GM12878 (cell line): ENCODE measurements at regions not wholly inside any gene's neighbourhood (a gene's known extent, or its start where the extent isn't known, plus 50 kb on each side); places are given as distances from the start of the nearest gene placed in this dataset.

Experiments used
- ATAC-seq: fragments of 200-7000 bp; cut with Tn5 transposase; 3 replicates; pipeline ENCODE4 v1.9.1; 2020; ENCODE audit warnings: mild to moderate bottlenecking, moderate library complexity
- BruUV-seq: library from RNA; stranded (reverse); fragments of 400-500 nt; replicated peaks from 2 replicates; lab custom pipeline; 2021; lab: Mats Ljungman, UMichigan
- CTCF ChIA-PET: fragments of 300-600 bp; sonication (Branson Sonifier 250); formaldehyde crosslinking; extraction: SDS; loops from one replicate; lab custom pipeline; 2021; ENCODE audit warnings: inconsistent platforms; lab: Yijun Ruan, JAX
- POLR2A ChIA-PET: fragments of 350-600 bp; formaldehyde crosslinking; extraction: SDS; loops from one replicate; lab custom pipeline; 2021; ENCODE audit warnings: inconsistent platforms; lab: Charles Lee
- RAD21 ChIA-PET: fragments of 300-600 bp; sonication (Branson Sonifier 250); formaldehyde crosslinking; loops from one replicate; lab custom pipeline; 2023; ENCODE audit warnings: antibody characterized with exemption; ENCODE audit not compliant: unreplicated experiment; lab: Charles Lee
- SMC1A ChIA-PET: fragments of 300-600 bp; sonication (Branson Sonifier 250); formaldehyde crosslinking; loops from one replicate; lab custom pipeline; 2023; ENCODE audit not compliant: unreplicated experiment, uncharacterized antibody; lab: Charles Lee
- DNase-seq: peaks from one replicate; pipeline ENCODE4 v3.0.0-alpha.2; 2011; ENCODE audit warnings: low read depth, low spot score
- FAIRE-seq: peaks from 3 replicates; lab custom pipeline; 2011; peaks lifted over from hg19 to GRCh38; lab: Jason Lieb, UNC
- H2AFZ ChIP-seq: 2 replicates; pipeline ENCODE4 v1.6.0; 2011; ENCODE audit warnings: low read depth, low read length, control low read depth; ENCODE audit not compliant: control insufficient read depth
- H3K27ac ChIP-seq: 2 replicates; pipeline ENCODE4 v1.5.1; 2011; ENCODE audit warnings: control low read depth; ENCODE audit not compliant: control insufficient read depth, insufficient read depth
- H3K27me3 ChIP-seq, 2 experiments: replicated peaks in 1 of 2; 2 replicates each; pipeline versions ENCODE4 v1.6.0 to v1.6.1; 2011; ENCODE audit warnings: low read length in 1 of 2; ENCODE audit not compliant: control insufficient read depth in 2 of 2, insufficient read depth in 2 of 2
- H3K36me3 ChIP-seq, 2 experiments: 2 replicates each; pipeline ENCODE4 v1.5.1; 2011; ENCODE audit warnings: low read length in 1 of 2; ENCODE audit not compliant: control insufficient read depth in 2 of 2, insufficient read depth in 2 of 2
- H3K4me1 ChIP-seq: 2 replicates; pipeline ENCODE4 v1.6.1; 2011; ENCODE audit warnings: mild to moderate bottlenecking, low read length, moderate library complexity, mixed read lengths; ENCODE audit not compliant: control insufficient read depth, insufficient read depth
- H3K4me2 ChIP-seq: 2 replicates; pipeline ENCODE4 v1.6.0; 2011; ENCODE audit warnings: control low read depth; ENCODE audit not compliant: control insufficient read depth, insufficient read depth
- H3K4me3 ChIP-seq: fragments of 200-600 bp; sonication (generic); 2 replicates; pipeline ENCODE4 v1.5.1; 2016
- H3K79me2 ChIP-seq: 2 replicates; pipeline ENCODE4 v1.6.0; 2011; ENCODE audit warnings: low read length; ENCODE audit not compliant: control insufficient read depth, insufficient read depth
- H3K9ac ChIP-seq: 2 replicates; pipeline ENCODE4 v1.8.0; 2011; ENCODE audit warnings: low read length, control low read depth, mixed read lengths; ENCODE audit not compliant: control insufficient read depth, insufficient read depth
- H3K9me3 ChIP-seq: replicated peaks from 3 replicates; pipeline ENCODE4 v1.5.1; 2011; ENCODE audit warnings: mild to moderate bottlenecking, low read length; ENCODE audit not compliant: control insufficient read depth, insufficient read depth
- H4K20me1 ChIP-seq: 2 replicates; pipeline ENCODE4 v1.6.0; 2011; ENCODE audit not compliant: control insufficient read depth, insufficient read depth
- BACH1 ChIP-seq: fragments of 450-650 bp; IDR thresholded peaks from 2 replicates; pipeline ENCODE4 v1.6.1; 2017; ENCODE audit warnings: mild to moderate bottlenecking, borderline replicate concordance
- CBFB ChIP-seq: IDR thresholded peaks from 2 replicates; pipeline ENCODE4 v1.6.1; 2016; ENCODE audit warnings: antibody characterized with exemption, low read depth
- CEBPB ChIP-seq, 2 experiments: fragments of 150-350 bp in 1 of 2; IDR thresholded peaks; 2 replicates each; pipeline ENCODE4 v1.6.1; 2012 to 2014; ENCODE audit warnings: low read depth in 2 of 2, low read length in 2 of 2, borderline replicate concordance in 1 of 2, inconsistent platforms in 1 of 2
- EZH2 ChIP-seq: IDR thresholded peaks from 2 replicates; pipeline ENCODE4 v1.6.1; 2012; ENCODE audit warnings: low read depth, mild to moderate bottlenecking, control low read depth, inconsistent platforms, low read length, borderline replicate concordance; ENCODE audit not compliant: control insufficient read depth
- FOXK2 ChIP-seq: fragments of 450-650 bp; IDR thresholded peaks from 2 replicates; pipeline ENCODE4 v1.6.1; 2017; ENCODE audit warnings: mild to moderate bottlenecking, moderate library complexity
- GABPA ChIP-seq: IDR thresholded peaks from 2 replicates; pipeline ENCODE4 v1.6.1; 2014; ENCODE audit warnings: antibody characterized with exemption, low read depth, mild to moderate bottlenecking, inconsistent platforms
- IKZF2 ChIP-seq, 2 experiments: fragments of 450-650 bp; IDR thresholded peaks; 2 replicates each; pipeline ENCODE4 v1.6.1; 2017; ENCODE audit warnings: mild to moderate bottlenecking in 2 of 2, moderate library complexity in 2 of 2
- MYC ChIP-seq: IDR thresholded peaks from 2 replicates; pipeline ENCODE4 v1.6.1; 2011; ENCODE audit warnings: mild to moderate bottlenecking, low read length, moderate library complexity, inconsistent platforms; ENCODE audit not compliant: insufficient read depth, insufficient replicate concordance, insufficient read length, severe bottlenecking
- NFIC ChIP-seq: IDR thresholded peaks from 2 replicates; pipeline ENCODE4 v1.6.1; 2012; ENCODE audit warnings: low read depth, mild to moderate bottlenecking, inconsistent platforms, low read length, moderate library complexity
- POLR2AphosphoS5 ChIP-seq: IDR thresholded peaks from 2 replicates; pipeline ENCODE4 v1.6.1; 2011; ENCODE audit warnings: mild to moderate bottlenecking, low read length, inconsistent platforms
- RAD51 ChIP-seq: fragments of 450-650 bp; IDR thresholded peaks from 2 replicates; pipeline ENCODE4 v1.6.1; 2016; ENCODE audit warnings: moderate library complexity, mild to moderate bottlenecking, inconsistent platforms
- RELA ChIP-seq: fragments of 450-650 bp; IDR thresholded peaks from 2 replicates; pipeline ENCODE4 v1.8.0; 2014; ENCODE audit warnings: borderline replicate concordance; ENCODE audit not compliant: partially characterized antibody
- TCF12 ChIP-seq: IDR thresholded peaks from 2 replicates; pipeline ENCODE4 v1.6.1; 2011; ENCODE audit warnings: low read depth, mild to moderate bottlenecking, low read length
- ZBED1 ChIP-seq: IDR thresholded peaks from 2 replicates; pipeline ENCODE4 v1.6.1; 2016; ENCODE audit warnings: borderline replicate concordance
- ZNF24 ChIP-seq: fragments of 450-650 bp; IDR thresholded peaks from 2 replicates; pipeline ENCODE4 v1.6.1; 2017; ENCODE audit warnings: antibody characterized with exemption, mild to moderate bottlenecking
- ZNF622 ChIP-seq: fragments of 450-650 bp; IDR thresholded peaks from 2 replicates; pipeline ENCODE4 v1.6.1; 2017; ENCODE audit warnings: mild to moderate bottlenecking, inconsistent platforms
- WGBS: methylation state at CpG from one replicate; pipeline ENCODE4 v1.1.6; 2016; ENCODE audit warnings: low lambda C conversion rate; ENCODE audit not compliant: insufficient replicate concordance, insufficient coverage; ENCODE audit errors: missing lambda C conversion rate; 5-methylcytosine and 5-hydroxymethylcytosine counted together
- in situ Hi-C: fragments of 300-500 bp; cut with MboI; formaldehyde crosslinking; loops from 9 replicates; pipeline ENCODE4 v1.14.3; 2018; ENCODE audit warnings: mixed read lengths
- intact Hi-C: fragments of 100-400 bp; cut with micrococcal nuclease; formaldehyde crosslinking; loops from one replicate; pipeline ENCODE4 v1.14.2; 2022; ENCODE audit not compliant: unreplicated experiment
- TF ChIP-seq, protein P1 (sequence below): fragments of 450-650 bp; IDR thresholded peaks from 2 replicates; pipeline ENCODE4 v1.6.1; 2018; ENCODE audit warnings: borderline replicate concordance, mild to moderate bottlenecking; ENCODE audit not compliant: partially characterized antibody

DNA sequence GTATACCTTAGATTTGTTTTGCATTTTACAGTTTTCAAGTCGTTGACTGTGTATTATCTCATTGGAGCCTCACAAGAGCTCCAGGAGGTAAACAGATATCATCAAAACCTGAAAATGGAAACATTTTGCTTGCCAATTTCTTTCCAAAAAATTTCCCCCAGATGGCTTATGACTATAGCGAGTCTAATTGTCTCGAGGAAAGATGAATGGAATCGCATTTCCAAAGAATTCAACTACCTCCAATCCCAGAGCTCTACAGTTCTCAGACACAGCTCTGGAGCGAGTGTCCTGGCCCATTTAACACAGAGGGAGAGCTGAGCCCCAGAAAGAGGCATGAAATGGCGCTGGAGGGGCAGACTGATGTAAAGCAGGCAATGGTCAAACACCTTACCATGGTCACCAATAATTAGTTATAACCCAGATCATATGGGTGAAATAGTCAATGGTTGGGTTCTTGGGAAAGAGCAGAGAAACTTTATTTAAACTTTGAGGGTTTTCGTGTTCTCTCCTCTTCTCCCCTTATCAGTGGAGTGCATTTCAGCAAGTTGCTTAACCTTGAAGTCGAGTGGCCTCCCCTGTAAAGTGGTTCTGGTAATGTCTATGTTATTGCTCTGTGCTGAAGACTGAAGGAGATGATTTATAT lies 168.2 kb downstream of the ZDHHC21 start:
- Histone ChIP-seq H3K4me2 (no peak overlapping the region), H3K9ac (no peak overlapping the region), H3K9me3 (no peaks in the 10 kb centered on the region), H3K27me3 (no peaks in the 10 kb centered on the region), H3K4me3 (no peak overlapping the region), H4K20me1 (no peaks in the 10 kb centered on the region), H3K79me2 (no peaks in the 10 kb centered on the region), H2AFZ (no peak overlapping the region), H3K36me3 (no peaks in the 10 kb centered on the region), H3K4me1 (no peaks in the 10 kb centered on the region), H3K27ac (no peak overlapping the region)
- WGBS = 11% methylated on average over 8 of the region's 8 CpGs
- SMC1A ChIA-PET = interaction anchor here (0.6 to 0.8 kb wide), 2 partner anchors 9 to 432 kb away, joined by 3 read pairs; no protein-coding TSS in a partner anchor
- no peak for DNase-seq
- no TSS peak for BruUV-seq
- no peak for TF ChIP-seq GABPA
- TF ChIP-seq, protein P1, sequence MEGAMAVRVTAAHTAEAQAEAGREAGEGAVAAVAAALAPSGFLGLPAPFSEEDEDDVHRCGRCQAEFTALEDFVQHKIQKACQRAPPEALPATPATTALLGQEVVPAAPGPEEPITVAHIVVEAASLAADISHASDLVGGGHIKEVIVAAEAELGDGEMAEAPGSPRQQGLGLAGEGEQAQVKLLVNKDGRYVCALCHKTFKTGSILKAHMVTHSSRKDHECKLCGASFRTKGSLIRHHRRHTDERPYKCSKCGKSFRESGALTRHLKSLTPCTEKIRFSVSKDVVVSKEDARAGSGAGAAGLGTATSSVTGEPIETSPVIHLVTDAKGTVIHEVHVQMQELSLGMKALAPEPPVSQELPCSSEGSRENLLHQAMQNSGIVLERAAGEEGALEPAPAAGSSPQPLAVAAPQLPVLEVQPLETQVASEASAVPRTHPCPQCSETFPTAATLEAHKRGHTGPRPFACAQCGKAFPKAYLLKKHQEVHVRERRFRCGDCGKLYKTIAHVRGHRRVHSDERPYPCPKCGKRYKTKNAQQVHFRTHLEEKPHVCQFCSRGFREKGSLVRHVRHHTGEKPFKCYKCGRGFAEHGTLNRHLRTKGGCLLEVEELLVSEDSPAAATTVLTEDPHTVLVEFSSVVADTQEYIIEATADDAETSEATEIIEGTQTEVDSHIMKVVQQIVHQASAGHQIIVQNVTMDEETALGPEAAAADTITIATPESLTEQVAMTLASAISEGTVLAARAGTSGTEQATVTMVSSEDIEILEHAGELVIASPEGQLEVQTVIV = no peak
- TF ChIP-seq ZNF622 = no peak
- intact Hi-C loops = no loop called here
- in situ Hi-C loops = no loop called here
- FAIRE-seq = no peak
- no peak for ATAC-seq
- CTCF ChIA-PET = no interaction called here
- RAD21 ChIA-PET = no interaction called here
- POLR2A ChIA-PET = no interaction called here

DNA sequence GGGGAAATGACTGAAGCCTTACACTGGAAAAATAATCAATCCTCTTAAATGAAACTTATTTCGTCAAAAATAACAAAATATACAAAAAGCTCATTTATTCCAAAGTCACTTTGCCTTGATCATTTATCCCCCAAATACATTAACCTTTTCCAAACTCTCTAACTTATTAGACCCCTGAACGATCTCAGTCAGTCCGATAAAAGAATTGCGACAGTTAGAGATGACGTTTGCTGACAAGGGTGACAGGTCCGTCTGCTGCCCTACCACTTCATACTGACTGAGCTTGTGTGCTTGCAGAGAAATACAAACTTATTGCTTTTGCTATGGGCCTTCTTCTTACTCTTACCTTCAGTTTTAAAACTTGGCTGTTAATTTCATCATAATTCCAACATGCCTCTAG lies 169.7 kb downstream of the ZDHHC21 start:
- no peak overlapping the region for H3K4me3 ChIP-seq
- ChIA-PET CTCF (no interaction called here), POLR2A (no interaction called here), RAD21 (no interaction called here), SMC1A (no interaction called here)
- no peak overlapping the region for H3K27ac ChIP-seq
- H3K36me3 ChIP-seq = no peaks in the 10 kb centered on the region
- H3K27me3 ChIP-seq = no peaks in the 10 kb centered on the region
- intact Hi-C loops (no loop called here), in situ Hi-C loops (no loop called here)
- no peaks in the 10 kb centered on the region for H3K79me2 ChIP-seq
- no peaks in the 10 kb centered on the region for H3K4me1 ChIP-seq
- H3K9me3 ChIP-seq = no peaks in the 10 kb centered on the region
- no peaks in the 10 kb centered on the region for H4K20me1 ChIP-seq
- FAIRE-seq = no peak
- no peak overlapping the region for H3K4me2 ChIP-seq
- H3K9ac ChIP-seq = no peak overlapping the region
- no TSS peak for BruUV-seq
- ATAC-seq = no peak
- no peak overlapping the region for H2AFZ ChIP-seq
- no peak for DNase-seq
- 68% methylated on average over 6 of the region's 6 CpGs for WGBS
- no peak for TF ChIP-seq MYC
- no peak for TF ChIP-seq ZBED1
- TF ChIP-seq FOXK2 = no peak
- no peak for TF ChIP-seq RELA
- no peak for TF ChIP-seq NFIC
- TF ChIP-seq EZH2 = no peak
- no peak for TF ChIP-seq IKZF2 (IDR thresholded peaks at IDR 0.05)
- no peak for TF ChIP-seq TCF12
- TF ChIP-seq POLR2AphosphoS5 = no peak
- no peak for TF ChIP-seq RAD51
- no peak for TF ChIP-seq BACH1
- no peak for TF ChIP-seq CBFB
- TF ChIP-seq CEBPB (IDR thresholded peaks at IDR 0.05; ENCODE audit: borderline replicate concordance in 1 of 2, low read depth in 2 of 2, low read length in 2 of 2) = no peak
- TF ChIP-seq ZNF24 = no peak
